ENCODE measurements at regions not wholly inside any gene's neighbourhood (a gene's known extent, or its start where the extent isn't known, plus 50 kb on each side); places are given as distances from the start of the nearest gene placed in this dataset.

GRCh38 chr1:213602796-213603486 lies 384.8 kb upstream of the PROX1 start:
- Histone ChIP-seq H3F3A (ENCODE audit: insufficient read depth, low read length) (no peaks in the 10 kb centered on the region), H3K9me3 (ENCODE audit: low read length) (no peaks in the 10 kb centered on the region), H3K4me1 (ENCODE audit: insufficient read depth, low read length, severe bottlenecking) (no peaks in the 10 kb centered on the region), H2AFZ (ENCODE audit: low read length) (no peak overlapping the region), H3K36me3 (ENCODE audit: insufficient read depth, low read length) (no peaks in the 10 kb centered on the region), H3K9me2 (ENCODE audit: low read depth, low read length) (no peaks in the 10 kb centered on the region), H3K9ac (ENCODE audit: low read length) (no peak overlapping the region), H3K79me2 (ENCODE audit: insufficient read depth, low read length) (no peaks in the 10 kb centered on the region), H3K27me3 (ENCODE audit: insufficient read depth, low read length) (no peaks in the 10 kb centered on the region), H3K4me2 (ENCODE audit: low read length) (no peak overlapping the region), H3K27ac (ENCODE audit: low read depth, low read length, poor library complexity, severe bottlenecking) (no peak overlapping the region), H3K4me3 (ENCODE audit: low read depth, low read length, poor library complexity, severe bottlenecking) (no peak overlapping the region), H4K20me1 (ENCODE audit: insufficient read depth, low read length) (no peaks in the 10 kb centered on the region)
- TF ChIP-seq, protein P1, sequence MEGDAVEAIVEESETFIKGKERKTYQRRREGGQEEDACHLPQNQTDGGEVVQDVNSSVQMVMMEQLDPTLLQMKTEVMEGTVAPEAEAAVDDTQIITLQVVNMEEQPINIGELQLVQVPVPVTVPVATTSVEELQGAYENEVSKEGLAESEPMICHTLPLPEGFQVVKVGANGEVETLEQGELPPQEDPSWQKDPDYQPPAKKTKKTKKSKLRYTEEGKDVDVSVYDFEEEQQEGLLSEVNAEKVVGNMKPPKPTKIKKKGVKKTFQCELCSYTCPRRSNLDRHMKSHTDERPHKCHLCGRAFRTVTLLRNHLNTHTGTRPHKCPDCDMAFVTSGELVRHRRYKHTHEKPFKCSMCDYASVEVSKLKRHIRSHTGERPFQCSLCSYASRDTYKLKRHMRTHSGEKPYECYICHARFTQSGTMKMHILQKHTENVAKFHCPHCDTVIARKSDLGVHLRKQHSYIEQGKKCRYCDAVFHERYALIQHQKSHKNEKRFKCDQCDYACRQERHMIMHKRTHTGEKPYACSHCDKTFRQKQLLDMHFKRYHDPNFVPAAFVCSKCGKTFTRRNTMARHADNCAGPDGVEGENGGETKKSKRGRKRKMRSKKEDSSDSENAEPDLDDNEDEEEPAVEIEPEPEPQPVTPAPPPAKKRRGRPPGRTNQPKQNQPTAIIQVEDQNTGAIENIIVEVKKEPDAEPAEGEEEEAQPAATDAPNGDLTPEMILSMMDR (IDR thresholded peaks at IDR 0.05; ENCODE audit: low read length): no peak
- no peak for TF ChIP-seq EZH2 (IDR thresholded peaks at IDR 0.05; ENCODE audit: borderline replicate concordance, low read length)

- no peaks in the 10 kb centered on the region for H3K79me2 ChIP-seq (ENCODE audit: insufficient read depth, low read length)
- no peak overlapping the region for H2AFZ ChIP-seq (ENCODE audit: low read length)
- no peaks in the 10 kb centered on the region for H3K36me3 ChIP-seq (ENCODE audit: insufficient read depth, low read length)
- no peaks in the 10 kb centered on the region for H3K4me1 ChIP-seq (ENCODE audit: insufficient read depth, low read length, severe bottlenecking)
- H3K27me3 ChIP-seq (ENCODE audit: insufficient read depth, low read length): no peaks in the 10 kb centered on the region
- H3K9me3 ChIP-seq (ENCODE audit: low read length): no peaks in the 10 kb centered on the region
- no peaks in the 10 kb centered on the region for H3F3A ChIP-seq (ENCODE audit: insufficient read depth, low read length)
- no peak overlapping the region for H3K9ac ChIP-seq (ENCODE audit: low read length)
- no peak overlapping the region for H3K4me2 ChIP-seq (ENCODE audit: low read length)
- H3K9me2 ChIP-seq (ENCODE audit: low read depth, low read length): no peaks in the 10 kb centered on the region
- no peak overlapping the region for H3K4me3 ChIP-seq (ENCODE audit: low read depth, low read length, poor library complexity, severe bottlenecking)
- H4K20me1 ChIP-seq (ENCODE audit: insufficient read depth, low read length): no peaks in the 10 kb centered on the region
- H3K27ac ChIP-seq (ENCODE audit: low read depth, low read length, poor library complexity, severe bottlenecking): no peak overlapping the region
- TF ChIP-seq, protein P1 (IDR thresholded peaks at IDR 0.05; ENCODE audit: low read length): no peak
- TF ChIP-seq EZH2 (IDR thresholded peaks at IDR 0.05; ENCODE audit: borderline replicate concordance, low read length): no peak
These were observed 383.3 kb upstream of the PROX1 start for GRCh38 chr1:213604477-213604876.

DNA sequence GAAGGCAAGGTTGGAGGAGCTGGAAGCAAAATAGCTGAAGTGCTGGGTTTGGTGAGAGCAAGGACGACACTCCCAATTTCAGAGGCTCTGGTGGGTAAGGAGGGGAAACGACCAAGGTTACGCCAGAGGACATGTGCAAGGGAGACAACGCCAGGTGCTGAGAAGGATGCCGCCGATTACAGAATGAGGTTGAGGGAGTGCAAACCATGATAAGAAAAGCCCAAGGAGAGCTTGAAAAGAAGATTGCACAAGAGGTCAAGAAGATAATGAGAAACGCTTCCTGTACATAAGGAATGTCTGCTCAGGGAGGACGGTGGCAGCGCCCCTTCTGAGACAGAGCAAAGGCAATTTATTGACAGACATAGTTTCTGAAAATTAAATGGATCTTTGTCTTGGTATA lies 382.0 kb upstream of the PROX1 start:
- Histone ChIP-seq H3K36me3 (ENCODE audit: insufficient read depth, low read length) (no peaks in the 10 kb centered on the region), H3F3A (ENCODE audit: insufficient read depth, low read length) (no peaks in the 10 kb centered on the region), H3K4me1 (ENCODE audit: insufficient read depth, low read length, severe bottlenecking) (no peaks in the 10 kb centered on the region), H3K27ac (ENCODE audit: low read depth, low read length, poor library complexity, severe bottlenecking) (no peak overlapping the region), H3K9ac (ENCODE audit: low read length) (no peak overlapping the region), H4K20me1 (ENCODE audit: insufficient read depth, low read length) (no peaks in the 10 kb centered on the region), H3K9me3 (ENCODE audit: low read length) (no peaks in the 10 kb centered on the region), H2AFZ (ENCODE audit: low read length) (no peak overlapping the region), H3K4me3 (ENCODE audit: low read depth, low read length, poor library complexity, severe bottlenecking) (no peak overlapping the region), H3K4me2 (ENCODE audit: low read length) (no peak overlapping the region), H3K79me2 (ENCODE audit: insufficient read depth, low read length) (no peaks in the 10 kb centered on the region), H3K27me3 (ENCODE audit: insufficient read depth, low read length) (no peaks in the 10 kb centered on the region), H3K9me2 (ENCODE audit: low read depth, low read length) (no peaks in the 10 kb centered on the region)
- TF ChIP-seq EZH2 (IDR thresholded peaks at IDR 0.05; ENCODE audit: borderline replicate concordance, low read length): no peak
- TF ChIP-seq, protein P1 (IDR thresholded peaks at IDR 0.05; ENCODE audit: low read length): no peak

All from OCI-LY1 (cell line).